GM12878 (cell line): ENCODE measurements at regions not wholly inside any gene's neighbourhood (a gene's known extent, or its start where the extent isn't known, plus 50 kb on each side); places are given as distances from the start of the nearest gene placed in this dataset.
"Not testable (repeated sequence)": the region's sequence is repeated elsewhere in the genome, so short reads cannot be mapped to it uniquely, and the experiment has no call there.

Experiments
- ATAC-seq: fragments of 200-7000 bp; cut with Tn5 transposase; 3 replicates; pipeline ENCODE4 v1.9.1; 2020; ENCODE audit warnings: mild to moderate bottlenecking, moderate library complexity
- BruUV-seq: library from RNA; stranded (reverse); fragments of 400-500 nt; replicated peaks from 2 replicates; lab custom pipeline; 2021; lab: Mats Ljungman, UMichigan
- CTCF ChIA-PET: fragments of 300-600 bp; sonication (Branson Sonifier 250); formaldehyde crosslinking; extraction: SDS; loops from one replicate; lab custom pipeline; 2021; ENCODE audit warnings: inconsistent platforms; lab: Yijun Ruan, JAX
- POLR2A ChIA-PET: fragments of 350-600 bp; formaldehyde crosslinking; extraction: SDS; loops from one replicate; lab custom pipeline; 2021; ENCODE audit warnings: inconsistent platforms; lab: Charles Lee
- RAD21 ChIA-PET: fragments of 300-600 bp; sonication (Branson Sonifier 250); formaldehyde crosslinking; loops from one replicate; lab custom pipeline; 2023; ENCODE audit warnings: antibody characterized with exemption; ENCODE audit not compliant: unreplicated experiment; lab: Charles Lee
- SMC1A ChIA-PET: fragments of 300-600 bp; sonication (Branson Sonifier 250); formaldehyde crosslinking; loops from one replicate; lab custom pipeline; 2023; ENCODE audit not compliant: unreplicated experiment, uncharacterized antibody; lab: Charles Lee
- DNase-seq: peaks from one replicate; pipeline ENCODE4 v3.0.0-alpha.2; 2011; ENCODE audit warnings: low read depth, low spot score
- FAIRE-seq: peaks from 3 replicates; lab custom pipeline; 2011; peaks lifted over from hg19 to GRCh38; lab: Jason Lieb, UNC
- H2AFZ ChIP-seq: 2 replicates; pipeline ENCODE4 v1.6.0; 2011; ENCODE audit warnings: low read depth, low read length, control low read depth; ENCODE audit not compliant: control insufficient read depth
- H3K27ac ChIP-seq: 2 replicates; pipeline ENCODE4 v1.5.1; 2011; ENCODE audit warnings: control low read depth; ENCODE audit not compliant: control insufficient read depth, insufficient read depth
- H3K27me3 ChIP-seq, 2 experiments: replicated peaks in 1 of 2; 2 replicates each; pipeline versions ENCODE4 v1.6.0 to v1.6.1; 2011; ENCODE audit warnings: low read length in 1 of 2; ENCODE audit not compliant: control insufficient read depth in 2 of 2, insufficient read depth in 2 of 2
- H3K36me3 ChIP-seq, 2 experiments: 2 replicates each; pipeline ENCODE4 v1.5.1; 2011; ENCODE audit warnings: low read length in 1 of 2; ENCODE audit not compliant: control insufficient read depth in 2 of 2, insufficient read depth in 2 of 2
- H3K4me1 ChIP-seq: 2 replicates; pipeline ENCODE4 v1.6.1; 2011; ENCODE audit warnings: mild to moderate bottlenecking, low read length, moderate library complexity, mixed read lengths; ENCODE audit not compliant: control insufficient read depth, insufficient read depth
- H3K4me2 ChIP-seq: 2 replicates; pipeline ENCODE4 v1.6.0; 2011; ENCODE audit warnings: control low read depth; ENCODE audit not compliant: control insufficient read depth, insufficient read depth
- H3K4me3 ChIP-seq: fragments of 200-600 bp; sonication (generic); 2 replicates; pipeline ENCODE4 v1.5.1; 2016
- H3K79me2 ChIP-seq: 2 replicates; pipeline ENCODE4 v1.6.0; 2011; ENCODE audit warnings: low read length; ENCODE audit not compliant: control insufficient read depth, insufficient read depth
- H3K9ac ChIP-seq: 2 replicates; pipeline ENCODE4 v1.8.0; 2011; ENCODE audit warnings: low read length, control low read depth, mixed read lengths; ENCODE audit not compliant: control insufficient read depth, insufficient read depth
- H3K9me3 ChIP-seq: replicated peaks from 3 replicates; pipeline ENCODE4 v1.5.1; 2011; ENCODE audit warnings: mild to moderate bottlenecking, low read length; ENCODE audit not compliant: control insufficient read depth, insufficient read depth
- H4K20me1 ChIP-seq: 2 replicates; pipeline ENCODE4 v1.6.0; 2011; ENCODE audit not compliant: control insufficient read depth, insufficient read depth
- CHD1 ChIP-seq: IDR thresholded peaks from 2 replicates; pipeline ENCODE4 v1.6.1; 2012; ENCODE audit warnings: low read depth, low read length, improper control_type of control experiment
- POU2F2 ChIP-seq: IDR thresholded peaks from 3 replicates; pipeline ENCODE4 v1.6.1; 2011; ENCODE audit warnings: low read depth, mild to moderate bottlenecking, low read length, borderline replicate concordance
- SMAD5 ChIP-seq: IDR thresholded peaks from 2 replicates; pipeline ENCODE4 v1.6.1; 2016; ENCODE audit warnings: antibody characterized with exemption, low read depth
- SMARCA5 ChIP-seq: fragments of 450-650 bp; IDR thresholded peaks from 2 replicates; pipeline ENCODE4 v1.6.1; 2017; ENCODE audit warnings: mild to moderate bottlenecking
- STAT3 ChIP-seq: IDR thresholded peaks from 2 replicates; pipeline ENCODE4 v1.6.1; 2011; ENCODE audit warnings: low read depth, low read length, improper control_type of control experiment
- WGBS: methylation state at CpG from one replicate; pipeline ENCODE4 v1.1.6; 2016; ENCODE audit warnings: low lambda C conversion rate; ENCODE audit not compliant: insufficient replicate concordance, insufficient coverage; ENCODE audit errors: missing lambda C conversion rate; 5-methylcytosine and 5-hydroxymethylcytosine counted together
- in situ Hi-C: fragments of 300-500 bp; cut with MboI; formaldehyde crosslinking; loops from 9 replicates; pipeline ENCODE4 v1.14.3; 2018; ENCODE audit warnings: mixed read lengths
- intact Hi-C: fragments of 100-400 bp; cut with micrococcal nuclease; formaldehyde crosslinking; loops from one replicate; pipeline ENCODE4 v1.14.2; 2022; ENCODE audit not compliant: unreplicated experiment
- TF ChIP-seq, protein P1 (sequence below), 3 experiments: IDR thresholded peaks in 2 of 3; conservative IDR thresholded peaks in 1 of 3; 2 replicates each; pipeline ENCODE4 v1.5.1; 2011; ENCODE audit warnings: low read depth in 3 of 3, low read length in 3 of 3, mild to moderate bottlenecking in 3 of 3, control low read depth in 2 of 3, moderate library complexity in 2 of 3, inconsistent platforms in 1 of 3, mixed read lengths in 1 of 3; ENCODE audit not compliant: control insufficient read depth in 2 of 3, insufficient read depth in 1 of 3; ENCODE audit errors: extremely low read depth in 1 of 3
- TF ChIP-seq, protein P2 (sequence below): fragments of 450-650 bp; IDR thresholded peaks from 2 replicates; pipeline ENCODE4 v1.6.1; 2017; ENCODE audit warnings: antibody characterized with exemption, mild to moderate bottlenecking, moderate library complexity
- TF ChIP-seq, protein P3 (sequence below): fragments of 450-650 bp; IDR thresholded peaks from 2 replicates; pipeline ENCODE4 v1.6.1; 2017; ENCODE audit warnings: low read depth, mild to moderate bottlenecking, moderate library complexity

DNA sequence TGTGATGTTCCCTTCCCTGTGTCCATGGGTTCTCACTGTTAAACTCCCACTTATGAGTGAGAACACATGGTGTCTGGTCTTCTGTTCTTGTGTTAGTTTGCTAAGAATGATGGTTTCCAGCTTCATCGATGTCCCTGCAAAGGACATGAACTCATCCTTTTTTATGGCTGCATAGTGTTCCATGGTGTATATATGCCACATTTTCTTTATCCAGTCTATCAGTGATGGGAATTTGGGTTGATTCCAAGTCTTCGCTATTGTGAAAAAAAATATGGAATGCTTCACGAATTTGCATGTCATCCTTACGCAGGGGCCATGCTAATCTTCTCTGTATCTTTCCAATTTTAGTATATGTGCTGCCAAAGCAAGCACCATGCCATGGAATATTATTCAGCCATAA, 75.4 kb downstream of the TMEM130 start:
- H3K9ac ChIP-seq, RAD21 ChIA-PET, H3K36me3 ChIP-seq, H3K27ac ChIP-seq, H4K20me1 ChIP-seq, DNase-seq, H3K4me2 ChIP-seq, FAIRE-seq, in situ Hi-C loops, intact Hi-C loops, H3K9me3 ChIP-seq, H3K4me3 ChIP-seq, POLR2A ChIA-PET, H3K27me3 ChIP-seq, H3K79me2 ChIP-seq, CTCF ChIA-PET, H2AFZ ChIP-seq, ATAC-seq, BruUV-seq: not testable (repeated sequence)
- SMC1A ChIA-PET, result interaction anchor here (1.9 kb wide), 1 partner anchor 49 kb away, joined by 4 read pairs; no protein-coding TSS in a partner anchor
- peaks cover 21% of the 10 kb centered on the region for H3K4me1 ChIP-seq
- WGBS, result 97% methylated on average over 4 of the region's 4 CpGs

DNA sequence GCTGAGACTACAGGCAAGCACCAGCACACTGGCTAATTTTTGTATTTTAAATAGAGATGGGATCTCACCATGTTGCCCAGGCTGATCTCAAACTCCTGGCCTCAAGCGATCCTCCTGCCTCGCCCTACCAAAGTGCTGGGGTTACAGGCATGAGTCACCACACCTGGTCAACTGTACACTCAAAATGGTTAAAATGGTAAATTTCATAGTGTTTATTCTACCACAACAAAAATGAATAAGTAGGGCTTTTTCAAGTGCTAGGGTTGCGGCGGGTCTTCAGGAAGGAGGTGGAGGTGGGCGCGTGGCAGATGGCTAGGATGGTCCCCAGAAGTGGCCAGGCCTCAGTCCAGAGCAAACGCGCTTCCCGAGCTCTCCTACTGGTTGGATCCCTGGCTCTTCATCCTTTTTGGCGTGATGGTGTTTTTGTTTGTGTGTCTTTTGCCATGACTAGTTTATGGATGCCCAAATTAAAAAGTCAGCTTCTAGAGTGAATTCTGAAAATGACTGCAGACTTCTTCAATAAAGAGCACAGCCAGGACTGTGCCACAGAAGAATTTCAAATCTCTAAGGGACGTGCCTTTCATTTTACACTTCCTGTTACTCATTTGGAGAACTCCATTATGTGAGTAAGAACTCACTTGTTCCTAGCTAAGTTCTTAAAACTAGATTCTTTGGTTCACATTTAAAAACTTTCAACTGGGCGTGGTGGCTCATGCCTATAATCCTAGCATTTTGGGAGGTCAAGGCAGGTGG, 73.9 kb downstream of the TMEM130 start:
- CTCF ChIA-PET, result interaction anchor here (1.2 to 2.6 kb wide), 5 partner anchors 9 to 84 kb away, joined by 3 to 8 read pairs (median 5); no protein-coding TSS in a partner anchor
- no peaks in the 10 kb centered on the region for H3K27me3 ChIP-seq
- H3K4me2 ChIP-seq, result peak overlapping the region; percentile 73
- H3K4me3 ChIP-seq, result no peak overlapping the region
- H3K79me2 ChIP-seq, result no peaks in the 10 kb centered on the region
- ATAC-seq (peak; percentile 96), DNase-seq (peak; percentile 77), FAIRE-seq (peak; percentile 31)
- in situ Hi-C loops, result no loop called here
- SMC1A ChIA-PET, result interaction anchor here (1.0 to 2.1 kb wide), 5 partner anchors 9 to 50 kb away, joined by 3 to 7 read pairs (median 4); no protein-coding TSS in a partner anchor
- H2AFZ ChIP-seq, result peak overlapping the region; percentile 61
- no peaks in the 10 kb centered on the region; a peak in 1 of 4 replicates for H3K36me3 ChIP-seq
- no TSS peak for BruUV-seq
- H4K20me1 ChIP-seq, result no peaks in the 10 kb centered on the region
- POLR2A ChIA-PET, result interaction anchor here (1.3 to 1.5 kb wide), 2 partner anchors 21 to 135 kb away, joined by 3 to 4 read pairs; no protein-coding TSS in a partner anchor
- RAD21 ChIA-PET, result interaction anchor here (1.7 kb wide), 1 partner anchor 46 kb away, joined by 3 read pairs; no protein-coding TSS in a partner anchor
- H3K9ac ChIP-seq, result peak overlapping the region; percentile 34
- H3K27ac ChIP-seq, result peak overlapping the region; percentile 83
- 4% methylated on average over 12 of the region's 12 CpGs for WGBS
- H3K9me3 ChIP-seq, result peaks cover 12% of the 10 kb centered on the region
- peaks cover 21% of the 10 kb centered on the region for H3K4me1 ChIP-seq
- intact Hi-C loops, result loop anchor here (5.0 kb wide), 2 partner anchors 154 to 594 kb away; no protein-coding TSS in a partner anchor
- TF ChIP-seq SMARCA5, result no peak
- TF ChIP-seq, protein P1, sequence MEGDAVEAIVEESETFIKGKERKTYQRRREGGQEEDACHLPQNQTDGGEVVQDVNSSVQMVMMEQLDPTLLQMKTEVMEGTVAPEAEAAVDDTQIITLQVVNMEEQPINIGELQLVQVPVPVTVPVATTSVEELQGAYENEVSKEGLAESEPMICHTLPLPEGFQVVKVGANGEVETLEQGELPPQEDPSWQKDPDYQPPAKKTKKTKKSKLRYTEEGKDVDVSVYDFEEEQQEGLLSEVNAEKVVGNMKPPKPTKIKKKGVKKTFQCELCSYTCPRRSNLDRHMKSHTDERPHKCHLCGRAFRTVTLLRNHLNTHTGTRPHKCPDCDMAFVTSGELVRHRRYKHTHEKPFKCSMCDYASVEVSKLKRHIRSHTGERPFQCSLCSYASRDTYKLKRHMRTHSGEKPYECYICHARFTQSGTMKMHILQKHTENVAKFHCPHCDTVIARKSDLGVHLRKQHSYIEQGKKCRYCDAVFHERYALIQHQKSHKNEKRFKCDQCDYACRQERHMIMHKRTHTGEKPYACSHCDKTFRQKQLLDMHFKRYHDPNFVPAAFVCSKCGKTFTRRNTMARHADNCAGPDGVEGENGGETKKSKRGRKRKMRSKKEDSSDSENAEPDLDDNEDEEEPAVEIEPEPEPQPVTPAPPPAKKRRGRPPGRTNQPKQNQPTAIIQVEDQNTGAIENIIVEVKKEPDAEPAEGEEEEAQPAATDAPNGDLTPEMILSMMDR (IDR thresholded peaks at IDR 0.05 in 2 of 3, conservative IDR thresholded peaks at IDR 0.05 in 1 of 3; ENCODE audit: control insufficient read depth in 2 of 3, extremely low read depth in 1 of 3, insufficient read depth in 1 of 3, low read depth in 3 of 3, low read length in 3 of 3), result no peak
- no peak for TF ChIP-seq SMAD5
- TF ChIP-seq POU2F2, result no peak
- TF ChIP-seq, protein P2, sequence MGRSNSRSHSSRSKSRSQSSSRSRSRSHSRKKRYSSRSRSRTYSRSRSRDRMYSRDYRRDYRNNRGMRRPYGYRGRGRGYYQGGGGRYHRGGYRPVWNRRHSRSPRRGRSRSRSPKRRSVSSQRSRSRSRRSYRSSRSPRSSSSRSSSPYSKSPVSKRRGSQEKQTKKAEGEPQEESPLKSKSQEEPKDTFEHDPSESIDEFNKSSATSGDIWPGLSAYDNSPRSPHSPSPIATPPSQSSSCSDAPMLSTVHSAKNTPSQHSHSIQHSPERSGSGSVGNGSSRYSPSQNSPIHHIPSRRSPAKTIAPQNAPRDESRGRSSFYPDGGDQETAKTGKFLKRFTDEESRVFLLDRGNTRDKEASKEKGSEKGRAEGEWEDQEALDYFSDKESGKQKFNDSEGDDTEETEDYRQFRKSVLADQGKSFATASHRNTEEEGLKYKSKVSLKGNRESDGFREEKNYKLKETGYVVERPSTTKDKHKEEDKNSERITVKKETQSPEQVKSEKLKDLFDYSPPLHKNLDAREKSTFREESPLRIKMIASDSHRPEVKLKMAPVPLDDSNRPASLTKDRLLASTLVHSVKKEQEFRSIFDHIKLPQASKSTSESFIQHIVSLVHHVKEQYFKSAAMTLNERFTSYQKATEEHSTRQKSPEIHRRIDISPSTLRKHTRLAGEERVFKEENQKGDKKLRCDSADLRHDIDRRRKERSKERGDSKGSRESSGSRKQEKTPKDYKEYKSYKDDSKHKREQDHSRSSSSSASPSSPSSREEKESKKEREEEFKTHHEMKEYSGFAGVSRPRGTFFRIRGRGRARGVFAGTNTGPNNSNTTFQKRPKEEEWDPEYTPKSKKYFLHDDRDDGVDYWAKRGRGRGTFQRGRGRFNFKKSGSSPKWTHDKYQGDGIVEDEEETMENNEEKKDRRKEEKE, result no peak
- no peak for TF ChIP-seq CHD1
- TF ChIP-seq STAT3, result no peak
- TF ChIP-seq, protein P3, sequence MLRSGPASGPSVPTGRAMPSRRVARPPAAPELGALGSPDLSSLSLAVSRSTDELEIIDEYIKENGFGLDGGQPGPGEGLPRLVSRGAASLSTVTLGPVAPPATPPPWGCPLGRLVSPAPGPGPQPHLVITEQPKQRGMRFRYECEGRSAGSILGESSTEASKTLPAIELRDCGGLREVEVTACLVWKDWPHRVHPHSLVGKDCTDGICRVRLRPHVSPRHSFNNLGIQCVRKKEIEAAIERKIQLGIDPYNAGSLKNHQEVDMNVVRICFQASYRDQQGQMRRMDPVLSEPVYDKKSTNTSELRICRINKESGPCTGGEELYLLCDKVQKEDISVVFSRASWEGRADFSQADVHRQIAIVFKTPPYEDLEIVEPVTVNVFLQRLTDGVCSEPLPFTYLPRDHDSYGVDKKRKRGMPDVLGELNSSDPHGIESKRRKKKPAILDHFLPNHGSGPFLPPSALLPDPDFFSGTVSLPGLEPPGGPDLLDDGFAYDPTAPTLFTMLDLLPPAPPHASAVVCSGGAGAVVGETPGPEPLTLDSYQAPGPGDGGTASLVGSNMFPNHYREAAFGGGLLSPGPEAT, result no peak
